ENCODE measurements at regions not wholly inside any gene's neighbourhood (a gene's known extent, or its start where the extent isn't known, plus 50 kb on each side); places are given as distances from the start of the nearest gene placed in this dataset.

DNA sequence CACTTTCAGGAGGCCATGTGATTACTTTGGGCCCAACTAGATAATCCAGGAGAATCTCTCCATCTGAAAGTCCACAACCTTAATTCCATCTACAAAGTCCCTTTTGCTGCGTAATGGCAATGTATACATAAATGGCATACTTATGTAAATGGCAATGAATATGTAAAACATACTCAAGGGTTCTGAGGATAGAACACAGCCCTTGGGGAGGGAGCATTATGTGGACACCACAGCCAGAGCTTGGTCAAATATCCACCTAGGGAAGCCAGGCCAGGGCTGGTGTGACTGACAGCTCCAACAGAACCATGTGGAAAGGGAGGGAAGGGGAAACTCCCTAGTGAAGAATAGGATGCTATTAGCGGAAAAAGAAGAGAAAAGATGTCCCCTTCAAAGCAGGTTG is 496.2 kb downstream of the COG6 start:
- H3K27ac ChIP-seq (ENCODE audit: control insufficient read depth, insufficient read depth, low read length), result no peak overlapping the region
- dilution Hi-C loops (cut with MboI; ENCODE audit: extremely low pct_ligation_motif_present, low sequenced_read_pairs), result no loop called here
- H4K20me1 ChIP-seq (ENCODE audit: control insufficient read depth, extremely low read depth, insufficient read depth, low read length), result no peaks in the 10 kb centered on the region
- H3K27me3 ChIP-seq (ENCODE audit: control insufficient read depth, extremely low read depth, insufficient read depth, low read length), result no peaks in the 10 kb centered on the region
- H3K4me1 ChIP-seq (ENCODE audit: control insufficient read depth, extremely low read depth, insufficient read depth, low read length), result peaks cover 8% of the 10 kb centered on the region
- H3K4me2 ChIP-seq (ENCODE audit: control insufficient read depth, extremely low read depth, insufficient read depth, low read depth, low read length), result no peak overlapping the region
- H3K4me3 ChIP-seq (ENCODE audit: control insufficient read depth in 2 of 3, extremely low read depth in 1 of 3, insufficient read depth in 2 of 3, low read depth in 1 of 3, low read length in 3 of 3), result no peak overlapping the region
- no peak for DNase-seq (ENCODE audit: low read depth, low spot score)
- no peaks in the 10 kb centered on the region for H3K9me3 ChIP-seq (ENCODE audit: control insufficient read depth, low read depth, low read length)
- H3K36me3 ChIP-seq (ENCODE audit: control insufficient read depth in 2 of 2, extremely low read depth in 1 of 2, insufficient read depth in 2 of 2, low read length in 2 of 2), result no peaks in the 10 kb centered on the region
- H3K9ac ChIP-seq (ENCODE audit: control insufficient read depth, extremely low read depth, insufficient read depth, low read length), result no peak overlapping the region
- TF ChIP-seq, protein P1, sequence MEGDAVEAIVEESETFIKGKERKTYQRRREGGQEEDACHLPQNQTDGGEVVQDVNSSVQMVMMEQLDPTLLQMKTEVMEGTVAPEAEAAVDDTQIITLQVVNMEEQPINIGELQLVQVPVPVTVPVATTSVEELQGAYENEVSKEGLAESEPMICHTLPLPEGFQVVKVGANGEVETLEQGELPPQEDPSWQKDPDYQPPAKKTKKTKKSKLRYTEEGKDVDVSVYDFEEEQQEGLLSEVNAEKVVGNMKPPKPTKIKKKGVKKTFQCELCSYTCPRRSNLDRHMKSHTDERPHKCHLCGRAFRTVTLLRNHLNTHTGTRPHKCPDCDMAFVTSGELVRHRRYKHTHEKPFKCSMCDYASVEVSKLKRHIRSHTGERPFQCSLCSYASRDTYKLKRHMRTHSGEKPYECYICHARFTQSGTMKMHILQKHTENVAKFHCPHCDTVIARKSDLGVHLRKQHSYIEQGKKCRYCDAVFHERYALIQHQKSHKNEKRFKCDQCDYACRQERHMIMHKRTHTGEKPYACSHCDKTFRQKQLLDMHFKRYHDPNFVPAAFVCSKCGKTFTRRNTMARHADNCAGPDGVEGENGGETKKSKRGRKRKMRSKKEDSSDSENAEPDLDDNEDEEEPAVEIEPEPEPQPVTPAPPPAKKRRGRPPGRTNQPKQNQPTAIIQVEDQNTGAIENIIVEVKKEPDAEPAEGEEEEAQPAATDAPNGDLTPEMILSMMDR (optimal IDR thresholded peaks at IDR 0.05 in 1 of 3, IDR thresholded peaks at IDR 0.05 in 1 of 3, conservative IDR thresholded peaks at IDR 0.05 in 1 of 3; ENCODE audit: extremely low read depth in 1 of 3, insufficient read depth in 2 of 3, low read length in 3 of 3), result no peak
- no peak for TF ChIP-seq EZH2 (IDR thresholded peaks at IDR 0.05; ENCODE audit: low read length)
- no peaks in the 10 kb centered on the region for H3K9me1 ChIP-seq (ENCODE audit: control insufficient read depth, extremely low read depth, insufficient read depth, low read length)
- no peaks in the 10 kb centered on the region for H3K79me2 ChIP-seq (ENCODE audit: control insufficient read depth, insufficient read depth, low read length)
- no peak for FAIRE-seq
- H2AFZ ChIP-seq (ENCODE audit: control insufficient read depth, low read length), result no peak overlapping the region

DNA sequence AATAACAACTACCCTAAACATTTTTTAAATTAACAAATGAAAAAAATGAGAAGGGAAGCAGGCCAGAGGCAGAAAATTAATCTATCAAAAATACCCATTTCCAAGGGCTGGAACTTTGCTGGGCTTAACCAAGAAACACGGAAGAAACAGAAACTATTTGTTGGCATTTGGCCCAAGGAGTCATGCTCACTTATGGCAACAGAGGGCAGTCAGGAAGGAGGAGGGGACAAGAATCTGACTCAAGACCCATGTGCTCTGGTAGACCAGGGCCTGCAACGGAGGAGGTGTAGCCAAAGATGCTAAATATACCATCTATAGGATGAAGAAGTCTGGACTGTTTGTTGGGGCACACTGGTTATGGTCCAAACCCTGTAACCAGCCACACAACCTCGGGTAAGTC is 496.7 kb downstream of the COG6 start:
- Histone ChIP-seq H3K9ac (ENCODE audit: control insufficient read depth, extremely low read depth, insufficient read depth, low read length) (no peak overlapping the region), H3K4me2 (ENCODE audit: control insufficient read depth, extremely low read depth, insufficient read depth, low read depth, low read length) (no peak overlapping the region), H3K4me3 (ENCODE audit: control insufficient read depth in 2 of 3, extremely low read depth in 1 of 3, insufficient read depth in 2 of 3, low read depth in 1 of 3, low read length in 3 of 3) (no peak overlapping the region), H3K9me1 (ENCODE audit: control insufficient read depth, extremely low read depth, insufficient read depth, low read length) (no peaks in the 10 kb centered on the region), H3K27me3 (ENCODE audit: control insufficient read depth, extremely low read depth, insufficient read depth, low read length) (no peaks in the 10 kb centered on the region), H4K20me1 (ENCODE audit: control insufficient read depth, extremely low read depth, insufficient read depth, low read length) (no peaks in the 10 kb centered on the region), H3K36me3 (ENCODE audit: control insufficient read depth in 2 of 2, extremely low read depth in 1 of 2, insufficient read depth in 2 of 2, low read length in 2 of 2) (no peaks in the 10 kb centered on the region), H3K4me1 (ENCODE audit: control insufficient read depth, extremely low read depth, insufficient read depth, low read length) (peaks cover 8% of the 10 kb centered on the region), H3K79me2 (ENCODE audit: control insufficient read depth, insufficient read depth, low read length) (no peaks in the 10 kb centered on the region), H2AFZ (ENCODE audit: control insufficient read depth, low read length) (no peak overlapping the region), H3K9me3 (ENCODE audit: control insufficient read depth, low read depth, low read length) (no peaks in the 10 kb centered on the region), H3K27ac (ENCODE audit: control insufficient read depth, insufficient read depth, low read length) (no peak overlapping the region)
- TF ChIP-seq, protein P1 (optimal IDR thresholded peaks at IDR 0.05 in 1 of 3, IDR thresholded peaks at IDR 0.05 in 1 of 3, conservative IDR thresholded peaks at IDR 0.05 in 1 of 3; ENCODE audit: extremely low read depth in 1 of 3, insufficient read depth in 2 of 3, low read length in 3 of 3), result peak in 2 of 3 experiments; percentile 22 to 26
- TF ChIP-seq EZH2 (IDR thresholded peaks at IDR 0.05; ENCODE audit: low read length), result no peak
- dilution Hi-C loops (cut with MboI; ENCODE audit: extremely low pct_ligation_motif_present, low sequenced_read_pairs), result no loop called here
- FAIRE-seq (no peak), DNase-seq (ENCODE audit: low read depth, low spot score) (no peak)

Measured in keratinocyte (primary cell).